Lower leg skin (tissue), 4 donors: ENCODE measurements at regions not wholly inside any gene's neighbourhood (a gene's known extent, or its start where the extent isn't known, plus 50 kb on each side); places are given as distances from the start of the nearest gene placed in this dataset.

Source experiments
- DNase-seq, 2 donors: peaks; one replicate each; pipeline ENCODE4 v3.0.0-alpha.2; 2019; ENCODE audit warnings: low spot score in 2 of 2
- H3K4me3 ChIP-seq: fragments of 200-600 bp; sonication (generic); 2 replicates; pipeline ENCODE4 v1.5.1; 2017; ENCODE audit warnings: mild to moderate bottlenecking, low read depth; ENCODE audit not compliant: poor library complexity, severe bottlenecking
- CTCF ChIP-seq, 3 donors: fragments of 450-650 bp; IDR thresholded peaks; one replicate each; pipeline ENCODE4 v1.5.1; 2016; ENCODE audit warnings: antibody characterized with exemption in 3 of 3, mild to moderate bottlenecking in 3 of 3, moderate library complexity in 2 of 3
- POLR2A ChIP-seq, 2 donors: fragments of 450-650 bp; IDR thresholded peaks; one replicate each; pipeline ENCODE4 v1.6.1; 2016 to 2017; ENCODE audit warnings: antibody characterized with exemption in 2 of 2, mild to moderate bottlenecking in 1 of 2, moderate library complexity in 1 of 2
- WGBS, 2 donors: methylation state at CpG; one replicate each; pipeline ENCODE4 v1.1.5; 2018; 5-methylcytosine and 5-hydroxymethylcytosine counted together
- intact Hi-C: fragments of 100-400 bp; cut with DNase I; formaldehyde crosslinking; loops from one replicate; pipeline ENCODE4 v1.15.0; 2023; ENCODE audit warnings: low total_unique reads

- H3K4me3 ChIP-seq, result no peak overlapping the region
- TF ChIP-seq CTCF (IDR thresholded peaks at IDR 0.05) (no peak), POLR2A (IDR thresholded peaks at IDR 0.05) (no peak)
- intact Hi-C loops, result no loop called here
- no peak for DNase-seq
- WGBS, 2 donors, result 87% methylated on average over 7 of the region's 7 CpGs
Measured at GRCh38 chr16:72424757-72425156, 252.8 kb upstream of the PMFBP1 start.

- no peak for TF ChIP-seq CTCF (IDR thresholded peaks at IDR 0.05)
- no peak for TF ChIP-seq POLR2A (IDR thresholded peaks at IDR 0.05)
Measured at GRCh38 chr16:72422308-72422897, 250.4 kb upstream of the PMFBP1 start.

DNA sequence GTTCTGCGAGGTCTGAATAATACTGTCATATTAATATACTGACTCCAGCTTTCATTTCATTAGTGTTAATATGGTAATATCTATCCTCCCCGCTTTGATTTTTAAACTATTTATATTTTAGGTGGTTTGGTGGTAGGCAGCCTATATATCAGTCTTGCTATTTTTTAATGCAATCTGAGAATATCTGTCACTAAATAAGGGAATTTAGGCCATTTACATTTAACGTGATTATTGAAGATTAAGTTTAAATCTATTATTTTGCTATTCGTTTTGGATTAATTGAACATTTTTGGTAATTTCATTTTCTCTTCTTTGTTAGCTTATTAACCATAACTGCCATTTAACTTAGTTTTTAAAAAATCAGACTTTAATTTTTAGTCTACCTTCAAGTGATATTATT is 247.7 kb upstream of the PMFBP1 start:
- intact Hi-C loops, result no loop called here
- 97 to 99% methylated on average over 4 of the region's 4 CpGs for WGBS, 2 donors
- no peak overlapping the region for H3K4me3 ChIP-seq
- TF ChIP-seq CTCF (IDR thresholded peaks at IDR 0.05) (no peak), POLR2A (IDR thresholded peaks at IDR 0.05) (no peak)
- DNase-seq, result no peak

More at GRCh38 chr16:72422308-72422897, 250.4 kb upstream of the PMFBP1 start:
- intact Hi-C loops, result no loop called here
- WGBS, 2 donors, result 85 to 95% methylated on average over 1 of the region's 1 CpG
- no peak for DNase-seq
- no peak overlapping the region for H3K4me3 ChIP-seq

- no peak overlapping the region for H3K4me3 ChIP-seq
- no peak for TF ChIP-seq POLR2A (IDR thresholded peaks at IDR 0.05)
- TF ChIP-seq CTCF (IDR thresholded peaks at IDR 0.05), result no peak
- intact Hi-C loops, result no loop called here
- no peak for DNase-seq
- 82 to 100% methylated on average over 1 of the region's 1 CpG for WGBS, 2 donors
Measured at GRCh38 chr16:72415379-72415778, 243.4 kb upstream of the PMFBP1 start.

- DNase-seq, result no peak
- intact Hi-C loops, result no loop called here
- H3K4me3 ChIP-seq, result no peak overlapping the region
- TF ChIP-seq POLR2A (IDR thresholded peaks at IDR 0.05), result no peak
- TF ChIP-seq CTCF (IDR thresholded peaks at IDR 0.05), result no peak
- WGBS, 2 donors, result 59 to 60% methylated on average over 2 of the region's 2 CpGs
Measured at GRCh38 chr16:72410492-72410891, 238.5 kb upstream of the PMFBP1 start.

GRCh38 chr16:72409423-72409822 is 237.5 kb upstream of the PMFBP1 start:
- H3K4me3 ChIP-seq, result no peak overlapping the region
- intact Hi-C loops, result no loop called here
- WGBS, 2 donors, result 84 to 87% methylated on average over 3 of the region's 3 CpGs
- TF ChIP-seq POLR2A (IDR thresholded peaks at IDR 0.05) (no peak), CTCF (IDR thresholded peaks at IDR 0.05) (no peak)
- no peak for DNase-seq
